ENCODE measurements at regions not wholly inside any gene's neighbourhood (a gene's known extent, or its start where the extent isn't known, plus 50 kb on each side); places are given as distances from the start of the nearest gene placed in this dataset.

GRCh38 chr9:99732715-99733114, 89.0 kb upstream of the NR4A3 start:
- DNase-seq (no peak), ATAC-seq (no peak)
- Histone ChIP-seq H3K79me2 (ENCODE audit: low read length) (no peaks in the 10 kb centered on the region), H3K4me1 (ENCODE audit: insufficient read depth, low read length) (no peaks in the 10 kb centered on the region), H3K4me2 (ENCODE audit: low read length) (no peak overlapping the region), H3K36me3 (ENCODE audit: low read depth, low read length) (no peaks in the 10 kb centered on the region), H3K27ac (ENCODE audit: low read length) (no peak overlapping the region), H3K9me3 (ENCODE audit: low read length) (no peaks in the 10 kb centered on the region), H3K27me3 (ENCODE audit: low read length) (peaks cover 22% of the 10 kb centered on the region; the same call in 1 of the 2 replicates), H3K9ac (ENCODE audit: low read length) (no peak overlapping the region), H3F3A (ENCODE audit: low read length, unreplicated experiment) (no peaks in the 10 kb centered on the region), H3K9me2 (replicated peaks; ENCODE audit: low read length) (no peaks in the 10 kb centered on the region), H3K4me3 (ENCODE audit: low read length) (no peak overlapping the region), H4K20me1 (ENCODE audit: low read length) (no peaks in the 10 kb centered on the region), H2AFZ (ENCODE audit: low read length) (no peak overlapping the region)
- ChIA-PET CTCF (no interaction called here), POLR2A (ENCODE audit: unreplicated experiment) (no interaction called here)
- no peak for TF ChIP-seq EZH2phosphoT487 (IDR thresholded peaks at IDR 0.05; ENCODE audit: borderline replicate concordance, low read length)
- TF ChIP-seq EZH2 (IDR thresholded peaks at IDR 0.05; ENCODE audit: low read length, unreplicated experiment), result no peak
- TF ChIP-seq CTCF (conservative IDR thresholded peaks at IDR 0.05; ENCODE audit: low read depth, low read length), result no peak
- BruUV-seq (replicated peaks), result no TSS peak
- intact Hi-C loops (cut with micrococcal nuclease), result no loop called here

GRCh38 chr9:99735041-99735440, 86.6 kb upstream of the NR4A3 start:
- Histone ChIP-seq H3K4me3 (ENCODE audit: low read length) (no peak overlapping the region), H3K27me3 (ENCODE audit: low read length) (peaks cover 22% of the 10 kb centered on the region), H3K27ac (ENCODE audit: low read length) (no peak overlapping the region), H3F3A (ENCODE audit: low read length, unreplicated experiment) (no peaks in the 10 kb centered on the region), H3K9me3 (ENCODE audit: low read length) (no peaks in the 10 kb centered on the region), H3K9me2 (replicated peaks; ENCODE audit: low read length) (no peaks in the 10 kb centered on the region), H3K9ac (ENCODE audit: low read length) (no peak overlapping the region), H2AFZ (ENCODE audit: low read length) (no peak overlapping the region), H3K4me1 (ENCODE audit: insufficient read depth, low read length) (no peaks in the 10 kb centered on the region), H3K79me2 (ENCODE audit: low read length) (no peaks in the 10 kb centered on the region), H3K36me3 (ENCODE audit: low read depth, low read length) (no peaks in the 10 kb centered on the region), H4K20me1 (ENCODE audit: low read length) (no peaks in the 10 kb centered on the region), H3K4me2 (ENCODE audit: low read length) (no peak overlapping the region)
- intact Hi-C loops (cut with micrococcal nuclease), result no loop called here
- no peak for DNase-seq
- BruUV-seq (replicated peaks), result no TSS peak
- ChIA-PET CTCF (no interaction called here), POLR2A (ENCODE audit: unreplicated experiment) (no interaction called here)
- no peak for ATAC-seq
- no peak for TF ChIP-seq EZH2 (IDR thresholded peaks at IDR 0.05; ENCODE audit: low read length, unreplicated experiment)
- TF ChIP-seq CTCF (conservative IDR thresholded peaks at IDR 0.05; ENCODE audit: low read depth, low read length), result no peak
- no peak for TF ChIP-seq EZH2phosphoT487 (IDR thresholded peaks at IDR 0.05; ENCODE audit: borderline replicate concordance, low read length)

GRCh38 chr9:99736291-99736690, 85.4 kb upstream of the NR4A3 start:
- Histone ChIP-seq H3K79me2 (ENCODE audit: low read length) (no peaks in the 10 kb centered on the region), H2AFZ (ENCODE audit: low read length) (no peak overlapping the region), H3K9me3 (ENCODE audit: low read length) (no peaks in the 10 kb centered on the region), H4K20me1 (ENCODE audit: low read length) (no peaks in the 10 kb centered on the region), H3K9ac (ENCODE audit: low read length) (no peak overlapping the region), H3K27ac (ENCODE audit: low read length) (no peak overlapping the region), H3F3A (ENCODE audit: low read length, unreplicated experiment) (no peaks in the 10 kb centered on the region), H3K4me3 (ENCODE audit: low read length) (no peak overlapping the region), H3K9me2 (replicated peaks; ENCODE audit: low read length) (no peaks in the 10 kb centered on the region), H3K4me1 (ENCODE audit: insufficient read depth, low read length) (no peaks in the 10 kb centered on the region), H3K36me3 (ENCODE audit: low read depth, low read length) (no peaks in the 10 kb centered on the region), H3K4me2 (ENCODE audit: low read length) (no peak overlapping the region), H3K27me3 (ENCODE audit: low read length) (peaks cover 22% of the 10 kb centered on the region)
- ATAC-seq, result no peak
- TF ChIP-seq EZH2 (IDR thresholded peaks at IDR 0.05; ENCODE audit: low read length, unreplicated experiment) (no peak), EZH2phosphoT487 (IDR thresholded peaks at IDR 0.05; ENCODE audit: borderline replicate concordance, low read length) (no peak), CTCF (conservative IDR thresholded peaks at IDR 0.05; ENCODE audit: low read depth, low read length) (no peak)
- no TSS peak for BruUV-seq (replicated peaks)
- CTCF ChIA-PET, result no interaction called here
- DNase-seq, result no peak
- intact Hi-C loops (cut with micrococcal nuclease), result no loop called here
- POLR2A ChIA-PET (ENCODE audit: unreplicated experiment), result no interaction called here

Data from PC-3 (cell line).